Chondrocyte (in vitro differentiated cells): ENCODE measurements at regions not wholly inside any gene's neighbourhood (a gene's known extent, or its start where the extent isn't known, plus 50 kb on each side); places are given as distances from the start of the nearest gene placed in this dataset.

Experiments used
- DNase-seq: peaks from one replicate; pipeline ENCODE4 v3.0.0; 2021; ENCODE audit warnings: mixed read lengths, low spot score
- H3K27ac Mint-ChIP-seq: one replicate; pipeline ENCODE4 v1.8.0; 2021; ENCODE audit warnings: mild to moderate bottlenecking, moderate library complexity, mixed read lengths; ENCODE audit not compliant: unreplicated experiment
- H3K27me3 Mint-ChIP-seq: 2 replicates; pipeline ENCODE4 v1.8.0; 2021; ENCODE audit warnings: low read depth, mixed read lengths
- H3K36me3 Mint-ChIP-seq: 2 replicates; pipeline ENCODE4 v1.8.0; 2021; ENCODE audit warnings: low read depth, mixed read lengths
- H3K4me1 Mint-ChIP-seq: 2 replicates; pipeline ENCODE4 v1.8.0; 2021; ENCODE audit warnings: low read depth, mild to moderate bottlenecking, mixed read lengths
- H3K4me3 Mint-ChIP-seq: one replicate; pipeline ENCODE4 v1.8.0; 2021; ENCODE audit warnings: mild to moderate bottlenecking, moderate library complexity, mixed read lengths; ENCODE audit not compliant: unreplicated experiment
- H3K9me3 Mint-ChIP-seq: 2 replicates; pipeline ENCODE4 v1.8.0; 2021; ENCODE audit warnings: low read depth, mixed read lengths
- CTCF ChIP-seq: fragments of 200-600 bp; sonication (generic); IDR thresholded peaks from 2 replicates; pipeline ENCODE4 v1.5.0; 2021; ENCODE audit warnings: antibody characterized with exemption, mild to moderate bottlenecking, moderate library complexity

DNA sequence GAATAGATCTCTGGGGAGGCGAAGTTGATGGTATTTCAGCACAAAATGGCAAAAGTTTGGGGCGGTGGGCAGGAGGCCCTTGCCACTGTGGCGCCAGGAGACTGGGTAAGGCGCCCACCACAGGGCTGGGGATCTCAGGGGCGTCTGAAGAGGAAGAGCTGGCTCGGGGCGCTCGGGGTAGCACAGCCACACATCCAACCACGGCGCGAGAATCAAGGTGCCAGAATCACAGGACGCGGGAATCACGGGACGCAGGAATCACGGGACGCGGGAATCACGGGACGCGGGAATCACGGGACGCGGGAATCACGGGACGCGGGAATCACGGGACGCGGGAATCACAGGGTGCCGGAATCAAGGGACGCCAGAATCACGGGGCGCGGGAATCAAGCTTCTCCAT lies 174.4 kb downstream of the TMEM18 start:
- no peaks in the 10 kb centered on the region for H3K36me3 Mint-ChIP-seq
- DNase-seq: no peak
- H3K4me1 Mint-ChIP-seq: peaks cover 7% of the 10 kb centered on the region
- no peak overlapping the region for H3K4me3 Mint-ChIP-seq
- H3K27me3 Mint-ChIP-seq: peaks cover 4% of the 10 kb centered on the region
- H3K27ac Mint-ChIP-seq: no peak overlapping the region
- TF ChIP-seq CTCF: no peak
- H3K9me3 Mint-ChIP-seq: no peaks in the 10 kb centered on the region

DNA sequence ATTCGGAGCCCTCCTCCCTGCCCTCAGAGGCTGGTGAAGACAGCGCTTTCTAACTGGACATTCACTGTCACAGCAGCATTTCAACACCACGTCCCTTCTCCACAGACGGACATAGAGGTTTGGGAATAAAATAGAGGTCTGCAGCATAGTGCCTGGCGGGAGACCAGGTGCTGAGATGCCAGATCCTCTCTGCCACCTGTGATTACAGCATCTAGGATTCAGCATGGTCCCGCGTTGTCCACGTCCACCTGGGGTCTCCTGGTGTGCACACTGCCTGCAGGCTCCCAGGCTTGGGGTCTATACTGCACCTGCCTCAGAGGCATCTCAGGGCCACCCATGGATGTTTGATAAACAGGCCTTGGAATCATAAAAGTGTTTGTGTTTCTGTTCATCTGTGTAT lies 175.5 kb downstream of the TMEM18 start:
- peaks cover 7% of the 10 kb centered on the region for H3K27me3 Mint-ChIP-seq
- no peak overlapping the region for H3K27ac Mint-ChIP-seq
- H3K9me3 Mint-ChIP-seq: no peaks in the 10 kb centered on the region
- DNase-seq: no peak
- no peak overlapping the region for H3K4me3 Mint-ChIP-seq
- H3K4me1 Mint-ChIP-seq: peaks cover 7% of the 10 kb centered on the region
- TF ChIP-seq CTCF: no peak
- no peaks in the 10 kb centered on the region for H3K36me3 Mint-ChIP-seq

- TF ChIP-seq CTCF: peak; percentile 61
Measured at GRCh38 chr2:501130-501529, 176.1 kb downstream of the TMEM18 start.

DNA sequence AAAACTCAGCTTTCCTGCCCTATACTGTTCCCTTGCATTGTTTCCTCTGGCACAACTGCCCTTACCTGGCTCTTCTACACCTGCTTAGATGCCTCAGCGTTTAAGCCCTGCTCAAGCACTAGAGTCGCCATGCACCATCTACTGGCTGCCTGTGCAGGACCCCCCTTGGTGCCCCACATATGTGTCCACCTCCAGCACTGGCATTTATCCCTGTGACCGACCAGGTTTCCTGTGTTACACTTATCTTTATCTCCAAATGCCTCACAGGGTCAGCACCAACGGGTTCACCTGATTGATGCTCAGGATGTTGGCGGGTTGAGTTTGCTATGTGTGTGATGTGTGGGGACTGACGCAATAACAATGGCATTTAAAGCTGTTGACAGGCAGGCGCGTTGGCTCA lies 177.5 kb downstream of the TMEM18 start:
- no peak overlapping the region for H3K4me3 Mint-ChIP-seq
- no peak for TF ChIP-seq CTCF
- H3K27ac Mint-ChIP-seq: no peak overlapping the region
- no peaks in the 10 kb centered on the region for H3K9me3 Mint-ChIP-seq
- peaks cover 5% of the 10 kb centered on the region for H3K27me3 Mint-ChIP-seq
- no peaks in the 10 kb centered on the region for H3K36me3 Mint-ChIP-seq
- H3K4me1 Mint-ChIP-seq: no peaks in the 10 kb centered on the region
- DNase-seq: no peak

More at GRCh38 chr2:501130-501529, 176.1 kb downstream of the TMEM18 start:
- Mint-ChIP-seq H3K4me3 (no peak overlapping the region), H3K36me3 (no peaks in the 10 kb centered on the region), H3K4me1 (peaks cover 3% of the 10 kb centered on the region), H3K9me3 (no peaks in the 10 kb centered on the region), H3K27me3 (peaks cover 7% of the 10 kb centered on the region), H3K27ac (no peak overlapping the region)
- no peak for DNase-seq

- no peak for DNase-seq
- no peaks in the 10 kb centered on the region for H3K9me3 Mint-ChIP-seq
- H3K27ac Mint-ChIP-seq: no peak overlapping the region
- H3K4me3 Mint-ChIP-seq: no peak overlapping the region
- TF ChIP-seq CTCF: no peak
- H3K36me3 Mint-ChIP-seq: no peaks in the 10 kb centered on the region
- no peaks in the 10 kb centered on the region for H3K4me1 Mint-ChIP-seq
- peaks cover 3% of the 10 kb centered on the region for H3K27me3 Mint-ChIP-seq
Measured at GRCh38 chr2:498493-499178, 178.6 kb downstream of the TMEM18 start.
